Mesenchymal stem cell (in vitro differentiated cells and primary cell): ENCODE measurements at regions not wholly inside any gene's neighbourhood (a gene's known extent, or its start where the extent isn't known, plus 50 kb on each side); places are given as distances from the start of the nearest gene placed in this dataset.

Experiments used
- DNase-seq: peaks from one replicate; pipeline ENCODE4 v3.0.0-alpha.2; 2013
- H2AFZ ChIP-seq: one replicate; pipeline ENCODE4 v1.6.1; 2013; ENCODE audit warnings: low read depth, mild to moderate bottlenecking, control low read depth, inconsistent platforms, low read length, moderate library complexity
- H2AK5ac ChIP-seq: 2 replicates; pipeline ENCODE4 v1.6.1; 2013; ENCODE audit warnings: low read length, moderate library complexity, mild to moderate bottlenecking, inconsistent platforms; ENCODE audit not compliant: severe bottlenecking
- H2BK120ac ChIP-seq: one replicate; pipeline ENCODE4 v1.6.1; 2013; ENCODE audit warnings: low read depth, mild to moderate bottlenecking, inconsistent platforms, low read length, moderate library complexity
- H2BK12ac ChIP-seq, 2 experiments: one replicate each; pipeline ENCODE4 v1.6.1; 2013; ENCODE audit warnings: inconsistent platforms in 2 of 2, low read length in 2 of 2, mild to moderate bottlenecking in 2 of 2, moderate library complexity in 2 of 2, control low read depth in 1 of 2
- H2BK15ac ChIP-seq: one replicate; pipeline ENCODE4 v1.6.1; 2013; ENCODE audit warnings: mild to moderate bottlenecking, low read depth, inconsistent platforms; ENCODE audit not compliant: poor library complexity, severe bottlenecking
- H2BK5ac ChIP-seq: 2 replicates; pipeline ENCODE4 v1.6.1; 2013; ENCODE audit warnings: low read depth, mild to moderate bottlenecking, low read length, control low read depth, inconsistent platforms; ENCODE audit not compliant: poor library complexity, severe bottlenecking
- H3K14ac ChIP-seq, 2 experiments: one replicate each; pipeline ENCODE4 v1.6.1; 2013; ENCODE audit warnings: inconsistent platforms in 2 of 2, low read length in 2 of 2, control low read depth in 1 of 2, mild to moderate bottlenecking in 1 of 2, moderate library complexity in 1 of 2
- H3K18ac ChIP-seq, 2 experiments: one replicate each; pipeline ENCODE4 v1.6.1; 2013; ENCODE audit warnings: inconsistent platforms in 2 of 2, low read length in 2 of 2, control low read depth in 1 of 2, low read depth in 1 of 2, mild to moderate bottlenecking in 1 of 2
- H3K23ac ChIP-seq, 2 experiments: one replicate each; pipeline ENCODE4 v1.6.1; 2013; ENCODE audit warnings: inconsistent platforms in 2 of 2, low read length in 2 of 2, mild to moderate bottlenecking in 2 of 2, moderate library complexity in 2 of 2, control low read depth in 1 of 2
- H3K27ac ChIP-seq: 2 replicates; pipeline ENCODE4 v1.5.1; 2013; ENCODE audit warnings: mild to moderate bottlenecking, moderate library complexity, low read length, control low read depth, inconsistent platforms; ENCODE audit not compliant: poor library complexity, severe bottlenecking
- H3K27me3 ChIP-seq, 2 experiments: 2 replicates each; pipeline versions ENCODE4 v1.6.1 to v1.7.0; 2013; ENCODE audit warnings: low read length in 2 of 2, mild to moderate bottlenecking in 2 of 2, moderate library complexity in 2 of 2, control low read depth in 1 of 2, inconsistent platforms in 1 of 2; ENCODE audit not compliant: control insufficient read depth in 1 of 2, insufficient read depth in 1 of 2
- H3K36me3 ChIP-seq, 2 experiments: 2 replicates each; pipeline versions ENCODE4 v1.6.1 to v1.7.0; 2013; ENCODE audit warnings: low read length in 2 of 2, control low read depth in 1 of 2, inconsistent platforms in 1 of 2, low read depth in 1 of 2, mild to moderate bottlenecking in 1 of 2; ENCODE audit not compliant: insufficient read depth in 2 of 2, control insufficient read depth in 1 of 2
- H3K4ac ChIP-seq, 2 experiments: one replicate each; pipeline ENCODE4 v1.6.1; 2013; ENCODE audit warnings: inconsistent platforms in 2 of 2, low read length in 2 of 2, mild to moderate bottlenecking in 2 of 2, moderate library complexity in 2 of 2, control low read depth in 1 of 2, low read depth in 1 of 2
- H3K4me1 ChIP-seq: 2 replicates; pipeline ENCODE4 v1.6.1; 2013; ENCODE audit warnings: low read depth, low read length, control low read depth; ENCODE audit not compliant: control insufficient read depth, insufficient read depth
- H3K4me2 ChIP-seq: 2 replicates; pipeline ENCODE4 v1.6.1; 2013; ENCODE audit warnings: low read length, mild to moderate bottlenecking, inconsistent platforms; ENCODE audit not compliant: poor library complexity, severe bottlenecking
- H3K4me3 ChIP-seq, 2 experiments: 2 replicates each; pipeline versions ENCODE4 v1.5.1 to v1.7.0; 2013; ENCODE audit warnings: low read length in 2 of 2, mild to moderate bottlenecking in 2 of 2, control low read depth in 1 of 2, low read depth in 1 of 2; ENCODE audit not compliant: insufficient read depth in 1 of 2
- H3K79me1 ChIP-seq: replicated peaks from 2 replicates; pipeline ENCODE4 v1.6.1; 2013; ENCODE audit warnings: mild to moderate bottlenecking, control low read depth, low read length, inconsistent platforms; ENCODE audit not compliant: poor library complexity, severe bottlenecking
- H3K9ac ChIP-seq: 2 replicates; pipeline ENCODE4 v1.7.0; 2013; ENCODE audit warnings: mild to moderate bottlenecking, low read length, moderate library complexity
- H3K9me3 ChIP-seq: 2 replicates; pipeline ENCODE4 v1.7.0; 2013; ENCODE audit warnings: mild to moderate bottlenecking, low read length; ENCODE audit not compliant: control insufficient read depth
- H4K8ac ChIP-seq: one replicate; pipeline ENCODE4 v1.6.1; 2013; ENCODE audit warnings: inconsistent platforms, mild to moderate bottlenecking, low read length, moderate library complexity
- H4K91ac ChIP-seq: one replicate; pipeline ENCODE4 v1.6.1; 2013; ENCODE audit warnings: mild to moderate bottlenecking, low read length, inconsistent platforms
- WGBS: methylation state at CpG from one replicate; pipeline ENCODE4 v1.1.7; 2013; ENCODE audit warnings: mixed read lengths; 5-methylcytosine and 5-hydroxymethylcytosine counted together

DNA sequence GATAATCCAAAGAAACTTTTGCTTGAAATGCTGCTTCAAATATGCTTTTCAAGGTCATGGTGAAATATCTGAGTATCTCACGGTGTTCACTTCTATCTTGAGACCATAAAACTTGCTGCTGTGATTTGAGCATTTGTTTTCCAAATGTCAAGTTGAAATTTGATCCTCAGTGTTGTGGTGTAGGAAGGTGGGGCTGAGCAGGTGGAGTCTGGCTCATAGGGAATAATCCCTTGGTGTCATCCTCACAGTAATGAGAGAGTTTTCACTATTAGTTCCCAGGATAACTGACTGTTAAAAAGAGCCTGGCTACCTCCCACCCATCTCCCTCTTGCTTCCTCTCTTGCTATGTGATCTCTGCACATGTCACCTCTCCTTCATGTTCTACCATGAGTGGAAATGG lies 858.0 kb upstream of the SLITRK5 start:
- H3K4me2 ChIP-seq: no peak overlapping the region
- no peak overlapping the region for H2AK5ac ChIP-seq
- no peaks in the 10 kb centered on the region for H3K79me1 ChIP-seq
- no peak overlapping the region for H3K14ac ChIP-seq
- H2BK12ac ChIP-seq: no peak overlapping the region
- H3K4me1 ChIP-seq: no peaks in the 10 kb centered on the region
- H2BK5ac ChIP-seq: no peak overlapping the region
- no peak overlapping the region for H3K4ac ChIP-seq
- no peak overlapping the region for H3K4me3 ChIP-seq
- H2BK120ac ChIP-seq: no peak overlapping the region
- H2AFZ ChIP-seq: no peak overlapping the region
- no peak for DNase-seq
- no peak overlapping the region for H4K8ac ChIP-seq
- no peak overlapping the region for H2BK15ac ChIP-seq
- H3K36me3 ChIP-seq: no peaks in the 10 kb centered on the region
- no peak overlapping the region for H3K18ac ChIP-seq
- H3K23ac ChIP-seq: no peak overlapping the region
- H3K27ac ChIP-seq: no peak overlapping the region
- no peaks in the 10 kb centered on the region for H3K27me3 ChIP-seq
- WGBS: 31% methylated on average over 1 of the region's 1 CpG
- H4K91ac ChIP-seq: no peak overlapping the region
- no peak overlapping the region for H3K9ac ChIP-seq
- no peaks in the 10 kb centered on the region for H3K9me3 ChIP-seq

GRCh38 chr13:86825410-86825809 lies 845.8 kb upstream of the SLITRK5 start:
- no peak overlapping the region for H3K23ac ChIP-seq
- H3K27ac ChIP-seq: no peak overlapping the region
- H3K9ac ChIP-seq: no peak overlapping the region
- H2BK120ac ChIP-seq: no peak overlapping the region
- H3K4me2 ChIP-seq: no peak overlapping the region
- no peaks in the 10 kb centered on the region for H3K79me1 ChIP-seq
- no peaks in the 10 kb centered on the region for H3K4me1 ChIP-seq
- no peak overlapping the region for H4K8ac ChIP-seq
- no peaks in the 10 kb centered on the region for H3K27me3 ChIP-seq
- no peak overlapping the region for H2BK15ac ChIP-seq
- H3K14ac ChIP-seq: no peak overlapping the region
- no peak overlapping the region for H3K18ac ChIP-seq
- no peak for DNase-seq
- H3K4ac ChIP-seq: no peak overlapping the region
- no peak overlapping the region for H3K4me3 ChIP-seq
- H2AFZ ChIP-seq: no peak overlapping the region
- no peak overlapping the region for H2BK5ac ChIP-seq
- H4K91ac ChIP-seq: no peak overlapping the region
- H3K36me3 ChIP-seq: no peaks in the 10 kb centered on the region
- no peaks in the 10 kb centered on the region for H3K9me3 ChIP-seq
- no CpG with 5 or more reads among the region's 1 CpG for WGBS
- H2AK5ac ChIP-seq: no peak overlapping the region
- H2BK12ac ChIP-seq: no peak overlapping the region

GRCh38 chr13:86826232-86826631 lies 844.9 kb upstream of the SLITRK5 start:
- H3K4me3 ChIP-seq: no peak overlapping the region
- H3K9ac ChIP-seq: no peak overlapping the region
- H2BK12ac ChIP-seq: no peak overlapping the region
- H3K4me1 ChIP-seq: no peaks in the 10 kb centered on the region
- H4K8ac ChIP-seq: no peak overlapping the region
- 88% methylated on average over 3 of the region's 3 CpGs for WGBS
- no peak overlapping the region for H3K14ac ChIP-seq
- no peak overlapping the region for H3K18ac ChIP-seq
- no peak overlapping the region for H2BK15ac ChIP-seq
- H3K4ac ChIP-seq: no peak overlapping the region
- H3K36me3 ChIP-seq: no peaks in the 10 kb centered on the region
- no peak overlapping the region for H4K91ac ChIP-seq
- H3K9me3 ChIP-seq: no peaks in the 10 kb centered on the region
- no peak overlapping the region for H3K27ac ChIP-seq
- H2AK5ac ChIP-seq: no peak overlapping the region
- H3K27me3 ChIP-seq: no peaks in the 10 kb centered on the region
- no peak overlapping the region for H2BK120ac ChIP-seq
- H3K4me2 ChIP-seq: no peak overlapping the region
- no peak overlapping the region for H2AFZ ChIP-seq
- no peak for DNase-seq
- H3K23ac ChIP-seq: no peak overlapping the region
- H3K79me1 ChIP-seq: no peaks in the 10 kb centered on the region
- H2BK5ac ChIP-seq: no peak overlapping the region

DNA sequence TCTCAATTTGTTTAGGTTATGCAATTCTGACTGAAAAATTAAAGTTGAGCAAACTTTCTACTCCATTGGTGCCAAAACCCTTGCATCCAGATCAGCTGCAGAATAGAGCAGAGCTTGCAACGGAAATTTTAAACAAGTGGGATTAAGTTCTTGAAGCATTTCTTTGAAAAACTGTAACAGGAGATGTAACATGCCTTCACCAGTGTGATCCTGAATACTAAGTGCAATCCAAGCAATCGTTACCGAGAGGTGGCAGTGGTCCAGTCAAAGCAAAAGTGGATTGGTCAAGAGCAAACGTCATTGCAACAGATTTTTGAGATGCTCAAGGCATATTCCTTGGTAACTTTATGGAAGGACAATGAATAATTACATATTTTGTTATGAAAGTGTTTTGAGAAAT lies 841.1 kb upstream of the SLITRK5 start:
- DNase-seq: no peak
- Histone ChIP-seq H3K9me3 (no peaks in the 10 kb centered on the region), H3K4me1 (no peaks in the 10 kb centered on the region), H4K91ac (no peak overlapping the region), H2AFZ (no peak overlapping the region), H3K18ac (peak overlapping the region in 1 of 2 experiments; percentile 48), H2BK120ac (no peak overlapping the region), H3K14ac (no peak overlapping the region), H3K36me3 (no peaks in the 10 kb centered on the region), H3K4ac (no peak overlapping the region), H3K27ac (no peak overlapping the region), H2BK5ac (no peak overlapping the region), H3K4me2 (no peak overlapping the region), H3K9ac (no peak overlapping the region), H2BK12ac (no peak overlapping the region), H3K4me3 (no peak overlapping the region), H3K23ac (no peak overlapping the region), H3K27me3 (no peaks in the 10 kb centered on the region), H3K79me1 (no peaks in the 10 kb centered on the region), H4K8ac (no peak overlapping the region), H2AK5ac (no peak overlapping the region), H2BK15ac (no peak overlapping the region)
- WGBS: 83% methylated on average over 4 of the region's 4 CpGs
